ENCODE measurements at regions not wholly inside any gene's neighbourhood (a gene's known extent, or its start where the extent isn't known, plus 50 kb on each side); places are given as distances from the start of the nearest gene placed in this dataset.

GRCh38 chrX:63508668-63509067 lies 157.5 kb upstream of the SPIN4 start:
- H3K36me3 ChIP-seq = no peaks in the 10 kb centered on the region
- DNase-seq = no peak
- no peak overlapping the region for H3K4me3 ChIP-seq
- no peaks in the 10 kb centered on the region for H3K9me3 ChIP-seq (replicated peaks)
- no peak overlapping the region for H3K27ac ChIP-seq
- peaks cover 3% of the 10 kb centered on the region; the same call in 1 of the 2 replicates for H3K4me1 ChIP-seq
- H3K27me3 ChIP-seq = no peaks in the 10 kb centered on the region

DNA sequence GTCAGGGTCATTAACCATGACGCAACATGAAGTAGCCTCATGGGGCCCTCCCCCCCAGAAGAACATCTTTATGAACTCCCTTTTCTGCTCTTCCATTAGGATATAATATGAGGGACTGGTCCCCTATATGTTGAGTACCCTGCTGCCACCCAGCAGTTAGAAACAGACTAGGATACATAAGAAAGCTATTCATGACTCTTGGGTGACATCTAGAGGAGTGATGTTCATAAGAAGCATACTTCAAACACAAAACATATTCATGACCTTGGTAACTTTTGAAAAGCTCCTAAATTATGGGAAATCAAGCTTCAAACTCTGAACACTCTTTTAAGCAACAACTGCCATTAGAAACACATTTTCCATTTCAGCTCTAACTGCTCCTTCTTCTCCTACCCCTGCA lies 155.2 kb upstream of the SPIN4 start:
- Histone ChIP-seq H3K9me3 (replicated peaks) (no peaks in the 10 kb centered on the region), H3K4me1 (peaks cover 5% of the 10 kb centered on the region), H3K36me3 (no peaks in the 10 kb centered on the region; the same call in 1 of the 2 replicates), H3K4me3 (no peak overlapping the region), H3K27ac (no peak overlapping the region), H3K27me3 (no peaks in the 10 kb centered on the region)
- DNase-seq = peak in 1 of 2 experiments; percentile 54

DNA sequence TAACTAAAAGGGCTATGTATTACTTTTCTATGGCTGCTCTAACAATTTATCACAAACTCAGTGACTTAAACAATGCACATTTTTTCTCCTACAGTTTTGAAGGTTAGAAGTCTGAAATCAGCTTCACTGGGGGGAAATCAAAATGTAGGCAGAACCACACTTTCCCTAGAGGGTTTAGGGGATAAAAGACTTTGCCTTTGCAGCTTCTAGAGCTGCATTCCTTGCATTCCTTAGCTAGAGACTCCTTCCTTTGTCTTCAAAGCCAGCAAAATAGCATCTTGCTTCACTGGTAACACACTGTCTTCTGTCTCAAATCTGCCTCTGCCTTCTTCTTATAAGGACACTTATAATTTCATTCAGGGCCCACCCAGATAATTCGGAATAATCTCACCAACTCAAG lies 152.4 kb upstream of the SPIN4 start:
- DNase-seq = peak; percentile 28 to 64
- H3K27ac ChIP-seq = peak overlapping the region; percentile 12; the same call in 1 of the 2 replicates

DNA sequence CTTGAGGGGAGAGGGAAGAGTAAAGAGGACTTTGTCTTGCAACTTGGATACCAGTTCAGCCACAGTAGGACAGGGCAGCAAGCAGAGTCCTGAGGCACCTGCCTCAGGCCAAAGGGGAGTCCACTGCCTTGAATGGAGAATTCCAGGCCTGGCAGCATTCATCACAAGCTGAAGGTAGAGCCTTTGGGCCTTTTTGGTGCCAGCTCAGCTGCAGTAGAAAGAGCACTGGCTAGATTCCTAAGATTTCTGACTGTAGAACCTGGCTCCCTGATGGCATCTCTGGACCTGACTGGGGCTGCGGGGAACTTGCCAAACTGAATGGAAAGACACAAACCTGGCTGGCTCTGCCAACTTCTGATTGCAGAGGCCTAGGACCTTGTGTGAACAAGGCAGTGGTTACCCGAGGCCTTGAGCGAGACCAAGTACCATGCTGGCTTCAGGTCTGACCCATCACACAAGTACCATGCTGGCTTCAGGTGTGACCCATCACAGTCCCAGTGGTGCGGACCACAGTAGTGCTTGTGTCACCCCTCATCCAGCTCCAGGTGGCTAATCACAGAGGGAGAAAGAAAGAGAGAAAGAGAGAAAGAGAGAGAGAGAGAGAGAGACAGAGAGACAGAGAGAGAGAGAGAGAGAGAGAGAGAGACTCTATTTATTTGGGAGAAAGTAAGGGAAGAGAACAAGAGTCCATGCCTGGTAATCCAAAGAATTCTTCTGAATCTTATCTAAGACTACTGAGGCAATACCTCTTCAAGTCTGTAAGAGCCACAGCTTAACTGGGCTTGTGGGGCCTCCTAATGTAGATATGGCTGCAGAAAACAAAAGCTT lies 137.6 kb upstream of the SPIN4 start:
- Histone ChIP-seq H3K27ac (no peak overlapping the region), H3K36me3 (no peaks in the 10 kb centered on the region), H3K9me3 (replicated peaks) (no peaks in the 10 kb centered on the region), H3K4me3 (no peak overlapping the region), H3K27me3 (no peaks in the 10 kb centered on the region), H3K4me1 (no peaks in the 10 kb centered on the region)
- DNase-seq = no peak

More for the DNA sequence above, 152.4 kb upstream of the SPIN4 start:
- Histone ChIP-seq H3K36me3 (no peaks in the 10 kb centered on the region; the same call in 1 of the 2 replicates), H3K9me3 (replicated peaks) (no peaks in the 10 kb centered on the region), H3K4me1 (peaks cover 5% of the 10 kb centered on the region), H3K4me3 (no peak overlapping the region), H3K27me3 (no peaks in the 10 kb centered on the region)

DNA sequence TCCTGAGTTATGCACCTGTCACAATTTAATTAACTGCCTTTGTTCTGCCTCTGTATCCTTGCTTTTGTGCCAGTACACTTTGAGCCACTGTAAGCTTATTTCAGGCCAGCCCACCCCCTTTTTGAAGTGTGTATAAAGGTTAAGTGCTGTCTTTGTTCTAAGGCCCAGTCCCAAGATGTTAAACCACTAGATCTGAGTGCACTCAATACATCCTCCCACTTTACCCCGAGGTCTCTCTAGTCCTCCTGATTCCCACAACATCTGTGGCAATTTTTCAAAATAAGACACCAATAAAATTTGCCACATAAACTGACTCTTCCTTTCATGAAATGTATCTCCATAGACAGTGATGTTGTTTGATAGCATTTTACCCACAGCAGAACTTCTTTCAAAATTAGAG lies 124.1 kb upstream of the SPIN4 start:
- H3K4me1 ChIP-seq = no peaks in the 10 kb centered on the region
- DNase-seq = peak in 1 of 2 experiments; percentile 9
- H3K4me3 ChIP-seq = no peak overlapping the region
- no peak overlapping the region for H3K27ac ChIP-seq
- no peaks in the 10 kb centered on the region for H3K27me3 ChIP-seq
- no peaks in the 10 kb centered on the region for H3K36me3 ChIP-seq
- H3K9me3 ChIP-seq (replicated peaks) = no peaks in the 10 kb centered on the region

- Histone ChIP-seq H3K9me3 (replicated peaks) (no peaks in the 10 kb centered on the region; the same call in 1 of the 2 replicates), H3K27ac (no peak overlapping the region), H3K4me3 (no peak overlapping the region), H3K36me3 (no peaks in the 10 kb centered on the region), H3K27me3 (no peaks in the 10 kb centered on the region), H3K4me1 (no peaks in the 10 kb centered on the region)
- DNase-seq = no peak
Measured at GRCh38 chrX:63471004-63471403, 119.9 kb upstream of the SPIN4 start.

DNA sequence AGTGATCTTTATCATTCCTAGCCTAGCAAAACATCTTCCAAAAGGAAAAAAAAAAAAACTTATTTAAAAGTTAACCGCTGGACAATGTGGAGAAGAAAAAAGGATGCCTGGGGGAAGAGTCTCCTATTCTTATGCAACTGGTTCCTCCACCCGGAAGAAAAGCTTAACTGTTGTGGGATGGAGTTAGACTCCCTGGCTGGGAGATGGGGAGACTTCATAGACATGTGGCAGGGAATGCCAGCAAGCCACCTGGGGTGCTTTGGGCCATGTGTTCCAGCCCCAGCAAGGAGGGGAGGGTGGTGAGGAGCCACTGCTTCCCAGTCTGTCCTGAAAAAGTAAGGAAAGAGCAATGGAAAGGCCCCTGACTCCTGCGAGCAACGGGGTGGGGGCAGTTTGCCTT lies 119.4 kb upstream of the SPIN4 start:
- H3K36me3 ChIP-seq = no peaks in the 10 kb centered on the region
- H3K27ac ChIP-seq = no peak overlapping the region
- no peak for DNase-seq
- H3K27me3 ChIP-seq = no peaks in the 10 kb centered on the region
- H3K4me1 ChIP-seq = no peaks in the 10 kb centered on the region
- no peak overlapping the region for H3K4me3 ChIP-seq
- no peaks in the 10 kb centered on the region; the same call in 1 of the 2 replicates for H3K9me3 ChIP-seq (replicated peaks)

DNA sequence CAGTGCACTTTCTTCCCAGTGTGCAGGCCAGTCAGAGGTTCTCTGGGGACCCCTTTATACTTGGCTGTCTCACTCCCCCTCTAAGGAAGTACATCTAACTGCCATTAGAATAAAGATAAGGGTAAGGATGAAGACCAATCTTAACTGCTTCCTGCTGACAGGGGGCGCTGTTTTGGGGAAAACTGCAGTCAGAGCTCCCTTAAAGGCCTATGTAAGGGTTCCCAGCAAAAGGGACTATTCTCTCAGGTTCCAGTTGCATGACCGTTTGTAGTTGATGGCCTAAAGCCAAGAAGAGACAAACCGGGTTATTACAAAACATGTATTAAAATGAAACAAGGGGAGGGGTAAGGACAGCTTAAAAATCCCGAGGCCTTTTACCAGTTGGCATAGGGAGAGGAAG lies 115.6 kb upstream of the SPIN4 start:
- no peaks in the 10 kb centered on the region for H3K4me1 ChIP-seq
- no peaks in the 10 kb centered on the region for H3K36me3 ChIP-seq
- H3K4me3 ChIP-seq = no peak overlapping the region
- no peaks in the 10 kb centered on the region for H3K27me3 ChIP-seq
- H3K9me3 ChIP-seq (replicated peaks) = no peaks in the 10 kb centered on the region; the same call in 1 of the 2 replicates
- H3K27ac ChIP-seq = no peak overlapping the region
- DNase-seq = no peak

DNA sequence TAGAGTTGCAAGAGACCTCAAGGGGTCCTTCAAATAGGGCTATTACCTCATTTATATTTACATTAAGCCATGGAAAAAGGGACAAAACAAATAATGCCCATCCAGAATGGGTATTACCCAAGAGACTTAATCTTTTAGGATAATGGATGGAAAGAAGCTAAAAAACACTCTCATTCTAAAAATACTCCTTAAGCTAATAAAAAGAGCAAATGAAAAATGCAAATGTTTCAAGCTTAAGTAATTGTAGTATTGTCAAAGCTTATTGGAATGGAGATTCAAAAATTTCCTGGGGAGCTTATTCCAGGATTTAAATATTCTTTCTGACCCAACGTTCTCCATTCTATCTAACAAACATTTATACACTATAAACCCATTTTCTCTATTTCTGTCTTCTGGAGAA lies 107.8 kb upstream of the SPIN4 start:
- Histone ChIP-seq H3K9me3 (replicated peaks) (no peaks in the 10 kb centered on the region), H3K36me3 (no peaks in the 10 kb centered on the region), H3K27ac (no peak overlapping the region), H3K27me3 (no peaks in the 10 kb centered on the region), H3K4me1 (no peaks in the 10 kb centered on the region), H3K4me3 (no peak overlapping the region)
- DNase-seq = no peak

DNA sequence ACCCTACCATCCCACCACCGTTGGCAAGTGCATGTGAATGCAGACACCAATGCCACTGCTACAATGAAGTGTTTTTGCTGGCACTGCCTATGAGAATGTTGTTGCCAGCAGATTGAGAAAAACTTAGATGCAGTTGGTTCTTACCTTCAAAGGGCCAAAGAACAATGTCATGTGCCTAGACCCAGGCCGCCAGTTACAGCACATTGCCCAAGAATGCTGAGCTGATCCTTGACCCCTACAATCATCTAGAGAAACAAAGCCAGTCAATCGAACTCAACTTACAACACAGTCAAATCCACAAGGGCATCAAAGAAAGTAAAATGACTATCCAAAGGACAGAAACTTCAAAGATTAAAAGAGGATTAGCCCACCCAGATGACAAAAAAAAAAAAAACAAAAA lies 102.4 kb upstream of the SPIN4 start:
- H3K27me3 ChIP-seq = no peaks in the 10 kb centered on the region
- no peak for DNase-seq
- H3K4me1 ChIP-seq = no peaks in the 10 kb centered on the region
- no peaks in the 10 kb centered on the region for H3K36me3 ChIP-seq
- no peak overlapping the region for H3K4me3 ChIP-seq
- no peaks in the 10 kb centered on the region for H3K9me3 ChIP-seq (replicated peaks)
- H3K27ac ChIP-seq = no peak overlapping the region

DNA sequence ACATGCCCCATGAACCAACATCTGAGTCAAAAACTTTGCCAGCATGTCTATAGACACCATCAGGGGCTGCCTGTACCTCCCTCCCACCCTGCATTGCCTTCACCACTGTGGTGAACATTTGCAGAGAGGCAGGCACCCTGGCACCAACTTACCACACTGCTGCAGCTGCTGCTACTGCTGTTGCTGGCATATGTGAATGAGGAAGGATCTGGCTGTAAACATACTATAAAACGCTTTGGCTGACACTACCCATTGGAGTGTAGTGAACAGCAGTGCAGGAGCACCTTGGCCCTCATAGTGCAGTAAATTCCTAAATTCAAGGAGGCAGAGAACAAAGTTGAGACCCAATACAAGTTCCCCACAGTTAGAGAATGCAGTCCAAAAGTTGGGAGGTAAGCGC lies 90.6 kb upstream of the SPIN4 start:
- Histone ChIP-seq H3K4me3 (no peak overlapping the region), H3K9me3 (replicated peaks) (no peaks in the 10 kb centered on the region), H3K4me1 (no peaks in the 10 kb centered on the region), H3K27ac (no peak overlapping the region), H3K27me3 (no peaks in the 10 kb centered on the region), H3K36me3 (no peaks in the 10 kb centered on the region)
- no peak for DNase-seq

GRCh38 chrX:63439580-63439979 lies 88.4 kb upstream of the SPIN4 start:
- Histone ChIP-seq H3K4me1 (no peaks in the 10 kb centered on the region), H3K4me3 (no peak overlapping the region), H3K9me3 (replicated peaks) (no peaks in the 10 kb centered on the region), H3K27ac (no peak overlapping the region), H3K36me3 (no peaks in the 10 kb centered on the region), H3K27me3 (no peaks in the 10 kb centered on the region)
- DNase-seq = no peak

- Histone ChIP-seq H3K36me3 (no peaks in the 10 kb centered on the region), H3K4me1 (no peaks in the 10 kb centered on the region), H3K9me3 (replicated peaks) (no peaks in the 10 kb centered on the region), H3K27me3 (no peaks in the 10 kb centered on the region), H3K27ac (no peak overlapping the region), H3K4me3 (no peak overlapping the region)
- no peak for DNase-seq
Measured at GRCh38 chrX:63436865-63437264, 85.7 kb upstream of the SPIN4 start.

DNA sequence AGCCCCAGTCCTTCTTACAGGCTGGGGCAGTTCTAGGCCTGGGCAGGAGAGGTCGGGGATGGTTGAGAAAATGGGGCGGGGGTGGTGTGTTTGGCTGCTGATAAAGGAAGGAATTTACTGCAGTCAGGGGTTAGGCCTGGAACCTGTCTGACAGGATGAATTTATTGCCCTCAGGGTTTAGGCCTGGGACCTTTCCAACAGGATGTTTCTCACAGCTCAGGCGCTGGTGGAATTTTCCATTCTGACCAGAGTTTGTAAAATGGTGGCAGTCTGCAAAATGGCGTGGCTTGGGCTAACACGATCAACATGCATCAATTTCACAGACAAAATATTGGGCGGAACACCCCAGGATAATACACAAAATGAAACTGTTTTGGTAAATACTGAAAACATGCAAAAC lies 83.5 kb upstream of the SPIN4 start:
- H3K27me3 ChIP-seq = no peaks in the 10 kb centered on the region
- DNase-seq = no peak

DNA sequence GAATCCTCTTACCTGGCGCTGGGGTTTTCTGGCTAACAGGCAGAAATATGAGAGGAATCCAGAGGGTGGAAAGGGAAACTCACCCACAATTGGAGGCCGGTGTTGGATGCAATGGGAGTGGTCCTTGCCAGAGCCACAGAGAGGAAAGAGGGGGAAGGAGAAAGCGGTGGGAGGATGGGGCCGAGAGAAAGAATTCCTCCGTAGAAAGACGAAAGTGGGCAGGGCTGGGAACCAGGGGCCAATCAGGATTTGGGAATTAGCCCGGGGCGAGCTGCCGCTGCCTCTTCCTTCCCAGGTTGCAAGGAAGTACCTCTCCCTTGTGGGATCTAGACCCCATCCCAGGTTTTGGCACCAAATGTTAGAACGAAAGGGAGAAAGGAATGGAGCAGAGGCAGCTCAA lies 83.1 kb upstream of the SPIN4 start:
- Histone ChIP-seq H3K9me3 (replicated peaks) (no peaks in the 10 kb centered on the region), H3K4me3 (no peak overlapping the region), H3K27me3 (no peaks in the 10 kb centered on the region), H3K4me1 (no peaks in the 10 kb centered on the region), H3K27ac (no peak overlapping the region), H3K36me3 (no peaks in the 10 kb centered on the region)
- DNase-seq = no peak

More for the DNA sequence above, 83.5 kb upstream of the SPIN4 start:
- no peaks in the 10 kb centered on the region for H3K36me3 ChIP-seq
- no peaks in the 10 kb centered on the region for H3K9me3 ChIP-seq (replicated peaks)
- no peak overlapping the region for H3K4me3 ChIP-seq
- no peaks in the 10 kb centered on the region for H3K4me1 ChIP-seq
- no peak overlapping the region for H3K27ac ChIP-seq

GRCh38 chrX:63430026-63430425 lies 78.9 kb upstream of the SPIN4 start:
- Histone ChIP-seq H3K27ac (no peak overlapping the region), H3K9me3 (replicated peaks) (no peaks in the 10 kb centered on the region)
- DNase-seq = no peak

More at GRCh38 chrX:63430026-63430425, 78.9 kb upstream of the SPIN4 start:
- H3K27me3 ChIP-seq = no peaks in the 10 kb centered on the region
- H3K36me3 ChIP-seq = no peaks in the 10 kb centered on the region
- H3K4me1 ChIP-seq = no peaks in the 10 kb centered on the region
- no peak overlapping the region for H3K4me3 ChIP-seq

All from SJCRH30 (cell line).